ENCODE measurements at regions not wholly inside any gene's neighbourhood (a gene's known extent, or its start where the extent isn't known, plus 50 kb on each side); places are given as distances from the start of the nearest gene placed in this dataset.

DNA sequence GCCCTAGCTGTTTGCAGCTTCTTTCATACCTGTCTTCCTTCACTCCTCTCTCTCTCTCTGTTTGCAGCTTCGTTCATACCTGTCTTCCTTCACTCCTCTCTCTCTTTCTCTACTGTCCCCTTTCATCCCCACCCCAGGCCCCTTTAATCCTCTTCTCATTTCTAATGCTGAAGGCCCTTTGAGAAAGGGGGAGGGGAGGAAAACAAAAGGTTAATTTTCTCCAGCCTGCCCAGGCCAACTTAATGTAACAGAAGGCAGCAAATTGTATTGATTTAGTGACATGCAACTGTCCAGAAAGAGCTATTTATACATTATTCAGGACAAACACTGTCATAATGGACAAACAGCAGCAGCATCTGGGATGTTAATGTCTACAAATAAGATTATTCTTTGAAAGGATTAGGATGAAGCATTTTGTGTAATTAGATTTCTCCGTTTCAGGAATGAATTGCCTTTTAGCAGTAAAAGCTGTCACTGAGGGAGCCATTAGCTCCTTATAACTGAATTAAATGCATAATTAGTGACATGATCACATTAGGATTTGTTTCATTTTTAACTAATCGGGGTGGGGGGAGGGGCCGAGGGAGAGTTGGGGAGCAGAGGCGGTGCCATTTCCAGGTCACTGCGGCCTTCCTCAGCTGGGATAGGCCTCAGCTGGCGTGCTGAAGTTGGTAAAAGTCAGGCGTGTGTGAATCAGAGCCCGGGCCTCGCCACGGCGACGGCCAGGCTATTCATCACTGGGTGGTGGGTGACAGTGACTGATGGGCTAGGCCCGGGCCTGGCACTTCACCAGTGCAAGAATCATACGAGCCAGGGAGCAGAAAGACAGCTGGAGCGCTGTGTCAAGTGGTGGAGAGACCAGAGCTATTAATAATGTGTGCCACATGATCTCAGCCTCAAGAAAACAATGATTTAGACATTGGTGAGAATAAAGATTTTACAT is 174.5 kb downstream of the NKX6-1 start:
- no peak overlapping the region for H3K4me3 ChIP-seq (replicated peaks in 1 of 3; ENCODE audit: insufficient read depth in 1 of 3, low read depth in 1 of 3, low read length in 3 of 3)
- no peaks in the 10 kb centered on the region for H3K9me3 ChIP-seq (replicated peaks; ENCODE audit: control insufficient read depth, insufficient read depth, low read length)
- no peak overlapping the region for H3K4me2 ChIP-seq (ENCODE audit: insufficient read depth, low read length)
- ChIA-PET CTCF (no interaction called here), POLR2A (no interaction called here)
- BruUV-seq (replicated peaks), result no TSS peak
- TF ChIP-seq EZH2 (IDR thresholded peaks at IDR 0.05; ENCODE audit: borderline replicate concordance, low read depth, low read length, severe bottlenecking) (no peak), JUN (IDR thresholded peaks at IDR 0.05; ENCODE audit: borderline replicate concordance, insufficient read depth, insufficient read length, low read depth) (no peak), POLR2A (IDR thresholded peaks at IDR 0.05; ENCODE audit: low read depth, low read length) (no peak), POLR2AphosphoS5 (IDR thresholded peaks at IDR 0.05; ENCODE audit: insufficient read depth, low read depth, low read length) (no peak), GATA2 (IDR thresholded peaks at IDR 0.05; ENCODE audit: insufficient read depth, insufficient read length, low read depth, low read length) (no peak), FOS (IDR thresholded peaks at IDR 0.05; ENCODE audit: borderline replicate concordance, insufficient read depth, low read length) (no peak), MYC (IDR thresholded peaks at IDR 0.05; ENCODE audit: low read depth, low read length) (no peak)
- TF ChIP-seq, protein P1, sequence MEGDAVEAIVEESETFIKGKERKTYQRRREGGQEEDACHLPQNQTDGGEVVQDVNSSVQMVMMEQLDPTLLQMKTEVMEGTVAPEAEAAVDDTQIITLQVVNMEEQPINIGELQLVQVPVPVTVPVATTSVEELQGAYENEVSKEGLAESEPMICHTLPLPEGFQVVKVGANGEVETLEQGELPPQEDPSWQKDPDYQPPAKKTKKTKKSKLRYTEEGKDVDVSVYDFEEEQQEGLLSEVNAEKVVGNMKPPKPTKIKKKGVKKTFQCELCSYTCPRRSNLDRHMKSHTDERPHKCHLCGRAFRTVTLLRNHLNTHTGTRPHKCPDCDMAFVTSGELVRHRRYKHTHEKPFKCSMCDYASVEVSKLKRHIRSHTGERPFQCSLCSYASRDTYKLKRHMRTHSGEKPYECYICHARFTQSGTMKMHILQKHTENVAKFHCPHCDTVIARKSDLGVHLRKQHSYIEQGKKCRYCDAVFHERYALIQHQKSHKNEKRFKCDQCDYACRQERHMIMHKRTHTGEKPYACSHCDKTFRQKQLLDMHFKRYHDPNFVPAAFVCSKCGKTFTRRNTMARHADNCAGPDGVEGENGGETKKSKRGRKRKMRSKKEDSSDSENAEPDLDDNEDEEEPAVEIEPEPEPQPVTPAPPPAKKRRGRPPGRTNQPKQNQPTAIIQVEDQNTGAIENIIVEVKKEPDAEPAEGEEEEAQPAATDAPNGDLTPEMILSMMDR (IDR thresholded peaks at IDR 0.05; ENCODE audit: extremely low read depth in 1 of 2, insufficient read depth in 1 of 2, low read depth in 1 of 2, low read length in 2 of 2), result no peak
- TF ChIP-seq, protein P2, sequence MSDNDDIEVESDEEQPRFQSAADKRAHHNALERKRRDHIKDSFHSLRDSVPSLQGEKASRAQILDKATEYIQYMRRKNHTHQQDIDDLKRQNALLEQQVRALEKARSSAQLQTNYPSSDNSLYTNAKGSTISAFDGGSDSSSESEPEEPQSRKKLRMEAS (IDR thresholded peaks at IDR 0.05; ENCODE audit: insufficient read depth, insufficient read length), result no peak
- no peaks in the 10 kb centered on the region for H4K20me1 ChIP-seq (replicated peaks; ENCODE audit: control insufficient read depth, extremely low read depth, insufficient read depth, low read length)
- H3K27me3 ChIP-seq (ENCODE audit: control insufficient read depth in 2 of 2, insufficient read depth in 2 of 2, low read length in 2 of 2), result no peaks in the 10 kb centered on the region
- no peak overlapping the region for H3K27ac ChIP-seq (ENCODE audit: insufficient read depth, low read depth, low read length)
- H3K9me1 ChIP-seq (replicated peaks; ENCODE audit: control insufficient read depth, extremely low read depth, insufficient read depth, low read length), result no peaks in the 10 kb centered on the region
- H3K4me1 ChIP-seq (ENCODE audit: control insufficient read depth, extremely low read depth, insufficient read depth, low read length), result no peaks in the 10 kb centered on the region
- no peak for FAIRE-seq
- H3K9ac ChIP-seq (replicated peaks; ENCODE audit: extremely low read depth, insufficient read depth, low read length), result no peak overlapping the region
- no peak overlapping the region for H2AFZ ChIP-seq (ENCODE audit: low read depth, low read length)
- H3K79me2 ChIP-seq (ENCODE audit: control insufficient read depth, insufficient read depth, low read length), result no peaks in the 10 kb centered on the region
- no peak for DNase-seq (ENCODE audit: low read depth, low spot score)
- no peaks in the 10 kb centered on the region for H3K36me3 ChIP-seq (ENCODE audit: control insufficient read depth in 2 of 2, extremely low read depth in 1 of 2, insufficient read depth in 2 of 2, low read length in 2 of 2)
- intact Hi-C loops (cut with micrococcal nuclease) (no loop called here), dilution Hi-C loops (cut with MboI; ENCODE audit: extremely low pct_ligation_motif_present, low sequenced_read_pairs) (no loop called here)
